ENCODE measurements at regions not wholly inside any gene's neighbourhood (a gene's known extent, or its start where the extent isn't known, plus 50 kb on each side); places are given as distances from the start of the nearest gene placed in this dataset.

GRCh38 chr6:76453270-76453669 is 380.8 kb upstream of the IMPG1 start:
- no peak for TF ChIP-seq CTCF (IDR thresholded peaks at IDR 0.05; ENCODE audit: unreplicated experiment)
- CTCF ChIA-PET, result no interaction called here
- no peak for DNase-seq
- Mint-ChIP-seq H3K4me1 (ENCODE audit: low read depth, unreplicated experiment) (no peaks in the 10 kb centered on the region), H3K27me3 (ENCODE audit: unreplicated experiment) (no peaks in the 10 kb centered on the region), H3K36me3 (ENCODE audit: insufficient read depth, unreplicated experiment) (no peaks in the 10 kb centered on the region), H3K9me3 (ENCODE audit: low read depth, unreplicated experiment) (no peaks in the 10 kb centered on the region), H3K4me3 (ENCODE audit: low read depth, unreplicated experiment) (no peak overlapping the region), H3K27ac (ENCODE audit: unreplicated experiment) (no peak overlapping the region)
- intact Hi-C loops (cut with micrococcal nuclease; ENCODE audit: unreplicated experiment), result no loop called here
- no TSS peak for BruUV-seq (replicated peaks)

GRCh38 chr6:76451926-76452709 is 379.7 kb upstream of the IMPG1 start:
- intact Hi-C loops (cut with micrococcal nuclease; ENCODE audit: unreplicated experiment), result no loop called here
- H3K27me3 Mint-ChIP-seq (ENCODE audit: unreplicated experiment), result no peaks in the 10 kb centered on the region
- CTCF ChIA-PET, result no interaction called here
- no peaks in the 10 kb centered on the region for H3K4me1 Mint-ChIP-seq (ENCODE audit: low read depth, unreplicated experiment)
- no peak overlapping the region for H3K4me3 Mint-ChIP-seq (ENCODE audit: low read depth, unreplicated experiment)
- no peak for TF ChIP-seq CTCF (IDR thresholded peaks at IDR 0.05; ENCODE audit: unreplicated experiment)
- no peaks in the 10 kb centered on the region for H3K36me3 Mint-ChIP-seq (ENCODE audit: insufficient read depth, unreplicated experiment)
- no TSS peak for BruUV-seq (replicated peaks)
- no peaks in the 10 kb centered on the region for H3K9me3 Mint-ChIP-seq (ENCODE audit: low read depth, unreplicated experiment)
- no peak for DNase-seq
- H3K27ac Mint-ChIP-seq (ENCODE audit: unreplicated experiment), result no peak overlapping the region

- DNase-seq, result no peak
- intact Hi-C loops (cut with micrococcal nuclease; ENCODE audit: unreplicated experiment), result no loop called here
These were observed 375.6 kb upstream of the IMPG1 start for GRCh38 chr6:76448109-76448508.

GRCh38 chr6:76441875-76442274 is 369.4 kb upstream of the IMPG1 start:
- intact Hi-C loops (cut with micrococcal nuclease; ENCODE audit: unreplicated experiment), result no loop called here
- no peaks in the 10 kb centered on the region for H3K4me1 Mint-ChIP-seq (ENCODE audit: low read depth, unreplicated experiment)
- no peaks in the 10 kb centered on the region for H3K36me3 Mint-ChIP-seq (ENCODE audit: insufficient read depth, unreplicated experiment)
- no peak overlapping the region for H3K27ac Mint-ChIP-seq (ENCODE audit: unreplicated experiment)
- H3K9me3 Mint-ChIP-seq (ENCODE audit: low read depth, unreplicated experiment), result no peaks in the 10 kb centered on the region
- CTCF ChIA-PET, result no interaction called here
- no peak overlapping the region for H3K4me3 Mint-ChIP-seq (ENCODE audit: low read depth, unreplicated experiment)
- no peak for TF ChIP-seq CTCF (IDR thresholded peaks at IDR 0.05; ENCODE audit: unreplicated experiment)
- no peak for DNase-seq
- BruUV-seq (replicated peaks), result no TSS peak
- no peaks in the 10 kb centered on the region for H3K27me3 Mint-ChIP-seq (ENCODE audit: unreplicated experiment)

More at GRCh38 chr6:76448109-76448508, 375.6 kb upstream of the IMPG1 start:
- no peak for TF ChIP-seq CTCF (IDR thresholded peaks at IDR 0.05; ENCODE audit: unreplicated experiment)
- Mint-ChIP-seq H3K9me3 (ENCODE audit: low read depth, unreplicated experiment) (no peaks in the 10 kb centered on the region), H3K4me1 (ENCODE audit: low read depth, unreplicated experiment) (no peaks in the 10 kb centered on the region), H3K36me3 (ENCODE audit: insufficient read depth, unreplicated experiment) (no peaks in the 10 kb centered on the region), H3K27me3 (ENCODE audit: unreplicated experiment) (no peaks in the 10 kb centered on the region), H3K4me3 (ENCODE audit: low read depth, unreplicated experiment) (no peak overlapping the region), H3K27ac (ENCODE audit: unreplicated experiment) (no peak overlapping the region)
- CTCF ChIA-PET, result no interaction called here
- BruUV-seq (replicated peaks), result no TSS peak

Data from Calu3 (cell line).